HL-60 (cell line): ENCODE measurements at regions not wholly inside any gene's neighbourhood (a gene's known extent, or its start where the extent isn't known, plus 50 kb on each side); places are given as distances from the start of the nearest gene placed in this dataset.

Experiments used
- CTCF ChIP-seq: IDR thresholded peaks from one replicate; pipeline ENCODE4 v1.5.1; 2011; ENCODE audit warnings: low read length, control low read depth, inconsistent platforms; ENCODE audit not compliant: insufficient read depth
- POLR2AphosphoS5 ChIP-seq: IDR thresholded peaks from 2 replicates; pipeline ENCODE4 v1.6.1; 2012; ENCODE audit warnings: low read depth
- REST ChIP-seq: IDR thresholded peaks from 2 replicates; pipeline ENCODE4 v1.6.1; 2012; ENCODE audit warnings: low read depth; ENCODE audit not compliant: insufficient replicate concordance
- SPI1 ChIP-seq: IDR thresholded peaks from 2 replicates; pipeline ENCODE4 v1.6.1; 2012; ENCODE audit warnings: low read depth, mild to moderate bottlenecking, borderline replicate concordance

GRCh38 chr2:196501836-196502235, 137.7 kb upstream of the CCDC150 start:
- TF ChIP-seq CTCF: no peak
- TF ChIP-seq POLR2AphosphoS5: no peak
- TF ChIP-seq REST: no peak
- no peak for TF ChIP-seq SPI1
